GM12873 (cell line): ENCODE measurements at regions not wholly inside any gene's neighbourhood (a gene's known extent, or its start where the extent isn't known, plus 50 kb on each side); places are given as distances from the start of the nearest gene placed in this dataset.

Source experiments
- TF ChIP-seq, protein P1 (sequence below): IDR thresholded peaks from 2 replicates; pipeline ENCODE4 v1.5.1; 2012; ENCODE audit warnings: low read depth, mild to moderate bottlenecking, moderate library complexity, low read length, control low read depth; ENCODE audit not compliant: insufficient read depth; ENCODE audit errors: missing control alignments

DNA sequence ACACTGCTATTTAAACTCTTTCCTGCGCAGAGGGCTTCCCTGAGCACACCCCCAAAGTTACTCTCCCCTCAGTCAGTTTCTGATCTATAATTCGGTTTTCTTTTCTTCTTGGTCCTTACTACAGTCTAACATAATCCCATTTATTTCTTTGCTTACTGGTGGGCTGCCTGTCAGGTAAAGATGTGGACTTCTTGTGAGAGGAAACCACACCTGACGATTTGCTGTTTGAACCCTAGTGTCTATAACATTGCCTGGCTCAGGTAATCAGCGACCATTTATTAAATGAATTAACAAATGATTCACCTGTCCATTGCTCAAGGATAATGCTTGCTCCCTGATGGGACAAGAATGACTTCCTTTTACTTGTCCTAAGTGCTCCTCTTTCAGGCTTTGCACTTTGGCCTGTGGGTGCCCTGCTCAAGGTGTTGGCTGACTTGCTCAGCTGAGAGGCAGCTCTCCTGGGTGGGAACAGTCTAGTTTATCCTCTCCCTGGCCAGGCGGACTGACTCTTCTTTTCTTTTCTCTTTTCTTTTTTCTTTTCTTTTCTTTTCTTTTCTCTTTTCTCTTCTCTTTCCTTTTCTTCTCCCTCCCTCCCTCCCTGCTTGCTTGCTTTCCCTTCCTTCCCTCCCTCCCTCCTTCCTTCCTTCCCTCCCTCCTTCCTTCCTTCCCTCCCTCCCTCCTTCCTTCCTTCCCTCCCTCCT lies 233.1 kb downstream of the BCAS1 start:
- TF ChIP-seq, protein P1, sequence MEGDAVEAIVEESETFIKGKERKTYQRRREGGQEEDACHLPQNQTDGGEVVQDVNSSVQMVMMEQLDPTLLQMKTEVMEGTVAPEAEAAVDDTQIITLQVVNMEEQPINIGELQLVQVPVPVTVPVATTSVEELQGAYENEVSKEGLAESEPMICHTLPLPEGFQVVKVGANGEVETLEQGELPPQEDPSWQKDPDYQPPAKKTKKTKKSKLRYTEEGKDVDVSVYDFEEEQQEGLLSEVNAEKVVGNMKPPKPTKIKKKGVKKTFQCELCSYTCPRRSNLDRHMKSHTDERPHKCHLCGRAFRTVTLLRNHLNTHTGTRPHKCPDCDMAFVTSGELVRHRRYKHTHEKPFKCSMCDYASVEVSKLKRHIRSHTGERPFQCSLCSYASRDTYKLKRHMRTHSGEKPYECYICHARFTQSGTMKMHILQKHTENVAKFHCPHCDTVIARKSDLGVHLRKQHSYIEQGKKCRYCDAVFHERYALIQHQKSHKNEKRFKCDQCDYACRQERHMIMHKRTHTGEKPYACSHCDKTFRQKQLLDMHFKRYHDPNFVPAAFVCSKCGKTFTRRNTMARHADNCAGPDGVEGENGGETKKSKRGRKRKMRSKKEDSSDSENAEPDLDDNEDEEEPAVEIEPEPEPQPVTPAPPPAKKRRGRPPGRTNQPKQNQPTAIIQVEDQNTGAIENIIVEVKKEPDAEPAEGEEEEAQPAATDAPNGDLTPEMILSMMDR: no peak

GRCh38 chr20:53834749-53835148 lies 235.6 kb downstream of the BCAS1 start:
- TF ChIP-seq, protein P1: no peak

DNA sequence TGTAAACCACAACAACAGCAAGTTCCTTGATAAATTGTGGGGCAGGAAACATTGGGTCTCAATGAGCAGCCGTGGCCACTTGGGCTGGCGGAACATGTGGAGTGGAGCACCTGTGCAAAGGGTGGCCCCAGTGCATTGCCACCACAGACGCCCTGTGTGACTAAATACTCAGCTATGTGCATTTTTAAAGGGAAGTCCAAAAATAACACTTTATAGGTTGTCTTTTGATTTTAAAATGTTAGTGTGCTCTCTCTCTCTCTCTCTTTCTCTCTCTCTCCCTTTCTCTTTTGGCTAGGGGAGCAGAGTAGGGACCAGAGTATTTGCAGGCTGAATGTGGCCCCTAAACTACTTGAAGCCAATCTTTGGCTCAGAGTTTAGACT lies 236.3 kb downstream of the BCAS1 start:
- TF ChIP-seq, protein P1: no peak

- TF ChIP-seq, protein P1: no peak
These were observed 236.9 kb downstream of the BCAS1 start for GRCh38 chr20:53833333-53834061.

GRCh38 chr20:53832499-53832898 lies 237.9 kb downstream of the BCAS1 start:
- TF ChIP-seq, protein P1: no peak

- TF ChIP-seq, protein P1: no peak
These were observed 238.2 kb upstream of the ZNF217 start for GRCh38 chr20:53831812-53832211.

GRCh38 chr20:53831228-53831627 lies 237.6 kb upstream of the ZNF217 start:
- TF ChIP-seq, protein P1: no peak
